GM19438 (cell line): ENCODE measurements at regions not wholly inside any gene's neighbourhood (a gene's known extent, or its start where the extent isn't known, plus 50 kb on each side); places are given as distances from the start of the nearest gene placed in this dataset.
"Not testable (repeated sequence)": the region's sequence is repeated elsewhere in the genome, so short reads cannot be mapped to it uniquely, and the experiment has no call there.

Experiments
- ATAC-seq: cut with Tn5 transposase; IDR thresholded peaks from one replicate; pipeline ENCODE4 v1.9.1; 2021; ENCODE audit warnings: low read depth; ENCODE audit not compliant: unreplicated experiment

DNA sequence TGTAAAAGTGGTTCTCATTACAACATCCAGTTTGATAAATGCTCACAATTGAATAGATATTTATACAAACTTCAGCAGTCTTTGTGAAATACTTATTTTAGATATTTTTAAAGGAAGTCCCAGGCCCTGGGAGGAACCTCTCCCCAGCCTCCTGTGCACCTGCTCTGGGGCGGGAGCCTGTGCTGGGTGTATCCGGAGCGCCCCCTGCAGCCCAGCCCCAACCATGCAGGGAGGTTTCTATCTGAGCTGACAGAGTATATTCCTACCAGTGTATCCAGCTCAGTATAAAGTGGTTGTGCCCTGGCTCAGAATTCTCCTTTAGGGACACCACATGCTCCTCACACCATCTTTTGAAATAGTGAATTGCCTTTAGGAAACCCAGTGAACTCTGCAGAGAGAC, 851.8 kb downstream of the TMEM121 start:
- no peak for ATAC-seq

DNA sequence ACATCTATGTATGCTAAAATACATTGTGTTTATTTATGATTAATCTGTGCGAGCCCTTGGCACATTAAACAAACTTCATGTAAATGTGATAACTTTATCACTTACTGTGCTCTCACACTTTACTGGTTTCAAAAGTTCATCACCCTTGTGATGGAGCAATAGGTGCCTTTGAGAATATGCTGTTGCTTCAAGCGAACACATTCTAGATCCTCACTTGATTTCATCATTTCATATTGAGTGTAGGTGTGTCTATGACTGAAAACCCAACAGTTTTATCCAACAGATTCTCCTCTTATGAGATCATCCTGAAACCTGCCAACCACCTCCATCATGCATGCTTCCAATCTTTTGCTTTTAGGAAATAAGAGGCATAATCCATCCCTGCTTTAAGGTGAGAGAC, 854.4 kb downstream of the TMEM121 start:
- no peak for ATAC-seq

DNA sequence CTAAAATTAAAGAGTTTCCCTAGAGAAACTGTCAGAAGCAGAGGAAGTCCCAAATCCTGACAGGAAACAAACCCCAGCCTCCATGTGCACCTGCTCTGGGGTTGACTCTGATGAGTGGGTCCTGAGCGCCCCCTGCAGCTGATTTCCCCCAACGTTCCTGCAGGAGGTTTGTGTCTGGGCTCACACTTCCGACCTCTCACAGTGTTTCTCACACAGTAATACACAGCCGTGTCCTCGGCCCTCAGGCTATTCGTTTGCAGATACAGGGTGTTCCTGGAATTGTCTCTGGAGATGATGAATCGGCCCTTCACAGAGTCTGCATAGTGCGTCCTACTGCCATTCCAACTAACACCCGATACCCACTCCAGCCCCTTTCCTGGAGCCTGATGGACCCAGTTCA, 862.8 kb downstream of the TMEM121 start:
- ATAC-seq: not testable (repeated sequence)

DNA sequence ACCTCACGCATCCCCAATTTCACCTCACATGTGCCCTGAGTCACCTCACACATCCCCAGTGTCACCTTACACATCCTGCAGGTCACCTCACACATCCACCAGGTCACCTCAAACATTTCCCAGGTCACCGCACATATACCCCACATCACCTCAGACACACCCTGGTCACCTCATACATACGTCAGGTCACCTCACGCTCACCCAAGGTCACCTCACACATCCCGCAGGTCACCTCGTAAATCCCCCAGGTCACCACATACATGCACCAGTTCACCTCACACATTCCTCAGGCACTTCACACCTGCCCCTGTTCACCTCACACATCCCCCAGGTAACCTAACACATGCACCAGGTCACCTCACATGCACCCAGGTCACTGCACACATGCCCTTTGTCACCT, 864.0 kb downstream of the TMEM121 start:
- no peak for ATAC-seq

DNA sequence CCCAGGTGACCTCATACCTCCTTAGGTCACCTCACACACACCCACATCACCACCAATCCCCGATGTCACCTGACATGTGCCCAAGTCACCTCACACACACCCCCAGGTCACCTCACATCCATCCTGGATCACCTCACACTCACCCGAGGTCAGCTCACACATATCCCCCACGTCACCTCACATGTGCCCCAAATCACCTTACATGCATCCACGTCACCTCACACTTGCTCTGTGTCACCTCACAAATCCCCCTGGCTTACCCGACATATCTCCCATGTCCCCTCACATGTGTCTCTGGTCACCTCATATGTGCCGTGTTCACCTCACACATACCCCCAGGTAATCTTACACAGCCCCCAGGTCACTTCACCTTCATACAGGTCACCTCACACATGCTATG, 864.6 kb downstream of the TMEM121 start:
- ATAC-seq: no peak

DNA sequence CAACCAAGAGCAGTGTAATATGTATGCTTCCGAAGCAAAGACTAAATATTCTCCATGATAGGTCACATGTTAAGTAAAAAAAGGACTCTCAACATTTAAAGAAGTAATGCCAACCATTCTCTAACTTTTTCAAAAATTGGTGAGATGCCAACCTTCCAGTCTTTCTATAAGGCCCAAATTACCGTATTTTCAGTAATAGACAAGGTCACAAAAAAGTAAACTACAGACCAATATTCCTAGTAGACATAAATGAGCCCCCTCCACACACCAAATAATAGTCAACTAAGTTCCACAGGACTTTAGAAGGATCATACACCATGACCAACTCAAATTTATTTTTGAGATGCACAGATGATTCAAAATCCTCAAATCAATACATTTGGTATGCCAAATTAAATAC, 867.4 kb downstream of the TMEM121 start:
- no peak for ATAC-seq

DNA sequence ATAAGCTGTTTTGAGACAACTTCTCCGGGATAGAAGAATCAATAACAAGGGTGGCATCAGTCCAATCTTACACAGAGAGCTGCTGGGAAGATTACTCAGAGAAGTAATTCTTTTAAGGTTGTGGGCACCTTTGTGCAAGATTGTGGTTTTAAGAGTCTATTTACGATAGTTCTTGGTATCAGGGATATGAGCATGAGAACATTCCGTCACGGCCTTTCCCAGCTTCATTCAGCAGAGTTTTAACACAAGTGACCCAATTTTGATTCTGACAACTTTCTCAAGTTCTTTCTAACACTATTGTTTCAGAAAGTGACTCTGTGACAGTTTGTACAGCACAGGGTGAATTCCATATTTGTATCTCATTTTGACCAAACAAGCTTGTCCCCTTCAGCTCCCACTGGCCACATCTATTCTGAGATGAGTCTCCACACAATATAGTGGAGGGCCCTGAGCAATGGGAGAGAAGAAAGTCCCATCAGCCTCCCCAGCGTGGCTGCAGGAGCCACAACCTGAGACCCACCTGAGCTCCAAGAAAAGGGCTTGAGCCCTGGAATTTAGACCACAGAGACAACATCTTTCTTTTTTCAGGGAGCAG, 869.2 kb downstream of the TMEM121 start:
- no peak for ATAC-seq

DNA sequence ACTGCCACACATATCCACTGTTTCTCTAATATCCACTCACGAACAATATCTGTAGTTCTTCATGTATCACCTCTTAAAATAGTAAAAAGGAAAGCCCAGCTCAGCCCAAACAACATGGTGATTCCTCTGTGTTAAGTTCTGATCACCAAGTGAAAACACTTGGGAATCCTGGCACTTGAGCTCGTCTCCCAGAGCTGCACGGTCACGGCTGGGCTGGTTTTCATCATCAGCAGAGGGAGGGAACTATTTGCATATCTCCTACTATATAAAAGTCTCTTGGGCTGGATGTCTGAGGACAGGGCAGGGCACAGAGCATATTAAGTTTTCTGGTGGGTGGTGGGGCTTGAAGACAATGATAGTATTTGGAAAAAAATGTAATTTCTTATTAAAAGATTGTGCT, 870.6 kb downstream of the TMEM121 start:
- no peak for ATAC-seq

DNA sequence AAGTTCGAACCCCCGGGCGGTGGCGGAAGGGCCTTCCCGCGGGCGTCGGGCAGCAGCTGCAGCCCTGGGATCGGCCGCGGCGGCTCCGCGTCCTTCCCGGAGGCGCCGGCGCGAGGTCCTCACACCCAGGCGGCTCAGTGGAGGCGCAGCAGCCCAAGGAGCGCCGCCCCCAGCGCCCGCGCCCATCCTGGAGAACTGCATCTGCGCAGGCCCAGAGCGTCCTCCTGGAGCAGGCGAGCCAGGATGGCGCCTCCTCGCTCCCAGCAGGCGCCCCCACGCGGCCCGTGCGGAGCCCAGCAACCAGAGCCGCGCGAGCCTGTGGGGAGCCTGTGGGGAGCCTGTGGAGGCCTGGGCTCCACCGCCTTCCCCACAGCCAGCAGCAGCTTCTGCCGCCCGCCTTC, 872.5 kb downstream of the TMEM121 start:
- not testable (repeated sequence) for ATAC-seq

DNA sequence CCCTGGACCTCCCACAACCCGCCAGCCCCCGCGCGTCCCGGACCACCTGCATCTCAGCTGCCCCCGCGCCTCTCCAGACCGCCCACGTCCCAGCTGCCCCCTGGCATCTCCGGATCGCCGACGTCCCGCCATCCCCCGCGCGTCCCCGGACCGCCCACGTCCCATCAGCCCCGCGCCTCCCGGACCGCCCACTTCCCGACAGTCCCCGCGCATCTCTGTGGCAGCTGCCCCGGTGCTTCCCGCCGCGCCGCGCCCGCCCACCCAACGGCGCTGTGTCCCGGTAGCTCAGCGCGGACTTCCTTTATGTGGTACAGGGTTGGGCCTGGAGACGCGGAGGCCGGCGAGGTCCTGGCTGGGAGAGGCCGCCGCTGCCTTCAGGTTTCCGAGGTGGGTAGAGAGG, 874.9 kb downstream of the TMEM121 start:
- not testable (repeated sequence) for ATAC-seq

DNA sequence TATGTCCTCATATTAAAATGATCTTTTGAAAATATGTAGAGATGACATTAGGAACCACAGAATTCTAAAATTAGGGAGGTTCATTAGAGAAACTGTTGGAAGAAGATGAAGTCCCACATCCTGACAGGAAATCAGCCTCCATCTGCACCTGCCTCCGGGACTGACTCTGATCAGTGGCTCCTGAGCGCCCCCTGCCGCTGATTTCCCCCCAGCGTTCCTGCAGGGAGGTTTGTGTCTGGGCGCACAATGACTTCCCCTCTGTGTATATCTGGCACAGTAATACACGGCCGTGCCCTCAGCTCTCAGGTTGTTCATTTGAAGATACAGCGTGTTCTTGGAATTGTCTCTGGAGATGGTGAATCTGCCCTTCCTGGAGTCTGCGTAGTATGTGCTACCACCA, 883.8 kb downstream of the TMEM121 start:
- not testable (repeated sequence) for ATAC-seq

DNA sequence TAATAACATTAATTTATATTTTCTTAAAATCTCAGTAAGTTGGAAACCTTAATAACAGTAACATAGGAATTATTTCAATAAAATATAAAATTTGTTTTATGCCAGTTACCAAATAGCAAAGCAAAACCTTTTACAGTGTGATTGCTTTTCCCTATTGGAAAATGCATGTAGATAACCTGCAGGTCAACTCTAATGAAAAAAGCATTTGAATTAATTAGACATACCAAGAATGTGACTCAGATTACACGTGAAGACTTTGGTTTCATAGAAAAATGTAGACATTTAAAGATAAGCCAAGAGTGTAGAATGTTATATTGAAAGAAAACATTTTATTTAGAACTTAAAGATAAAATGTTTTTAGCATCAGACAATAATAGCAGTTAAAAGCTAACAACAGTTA, 888.1 kb downstream of the TMEM121 start:
- no peak for ATAC-seq

DNA sequence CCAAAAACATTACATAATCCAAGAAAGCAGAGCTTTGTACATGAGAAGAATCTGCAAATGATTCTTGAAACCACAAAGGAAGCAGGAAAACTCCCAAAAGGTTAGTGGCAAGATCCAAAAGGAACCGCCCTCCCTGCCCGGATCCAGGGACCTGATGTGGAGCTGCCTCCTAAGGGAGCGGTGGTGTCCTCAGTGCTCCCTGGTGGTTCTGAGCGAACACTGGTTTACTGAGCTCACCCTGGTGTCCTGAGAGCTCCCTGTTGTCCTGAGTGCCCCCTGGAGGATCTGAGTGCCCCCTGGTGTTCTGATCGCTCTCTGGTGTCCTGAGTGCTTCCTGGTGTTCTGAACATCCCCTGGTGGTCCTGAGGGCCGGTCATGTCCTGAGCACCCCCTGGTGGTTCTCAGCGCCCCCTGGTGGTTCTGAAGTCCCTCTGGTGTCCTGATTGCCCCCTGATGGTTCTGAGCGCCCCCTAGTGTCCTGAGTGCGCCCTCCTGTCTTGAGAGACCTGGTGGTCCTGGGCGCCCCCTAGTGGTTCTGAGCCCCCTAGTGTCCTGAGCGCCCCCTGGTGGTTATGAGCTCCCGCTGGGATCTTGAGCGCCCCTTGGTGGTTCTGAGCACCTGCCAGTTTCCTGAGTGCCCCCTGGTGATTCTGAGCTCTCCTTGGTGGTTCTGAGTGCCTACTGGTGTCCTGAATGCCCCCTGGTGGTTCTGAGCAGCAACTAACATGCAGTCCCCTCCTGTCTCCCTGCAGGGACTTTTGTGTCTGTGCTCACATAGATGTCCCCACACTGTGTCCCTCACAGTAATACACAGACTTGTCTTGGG, 891.1 kb downstream of the TMEM121 start:
- ATAC-seq: peak; percentile 94

DNA sequence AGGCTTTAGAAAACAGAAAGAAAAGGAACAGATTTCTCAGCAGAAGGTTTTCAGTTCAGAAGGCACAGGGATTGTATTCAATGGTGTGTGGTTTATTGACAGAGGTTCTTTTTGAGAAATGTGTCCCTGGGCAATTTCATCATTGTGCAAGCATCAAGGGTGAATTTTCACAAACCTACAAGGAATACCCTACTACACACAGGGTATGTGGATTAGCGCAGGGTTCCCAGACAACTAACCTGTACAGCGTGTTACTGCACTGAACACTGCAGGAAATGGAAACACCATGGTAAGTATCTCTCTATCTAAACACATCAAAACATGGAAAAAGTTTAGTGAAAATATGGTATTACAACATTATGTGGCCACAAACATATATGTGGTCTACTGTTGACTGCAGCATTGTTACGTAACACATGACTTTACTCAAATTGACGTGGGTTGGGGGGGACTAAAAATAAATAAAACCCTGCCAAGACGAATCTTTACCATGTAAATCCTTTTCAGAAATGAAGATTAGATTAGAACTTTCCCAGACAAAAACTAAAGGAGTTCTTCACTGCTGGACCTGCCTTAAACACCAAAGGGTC, 893.1 kb downstream of the TMEM121 start:
- no peak for ATAC-seq

DNA sequence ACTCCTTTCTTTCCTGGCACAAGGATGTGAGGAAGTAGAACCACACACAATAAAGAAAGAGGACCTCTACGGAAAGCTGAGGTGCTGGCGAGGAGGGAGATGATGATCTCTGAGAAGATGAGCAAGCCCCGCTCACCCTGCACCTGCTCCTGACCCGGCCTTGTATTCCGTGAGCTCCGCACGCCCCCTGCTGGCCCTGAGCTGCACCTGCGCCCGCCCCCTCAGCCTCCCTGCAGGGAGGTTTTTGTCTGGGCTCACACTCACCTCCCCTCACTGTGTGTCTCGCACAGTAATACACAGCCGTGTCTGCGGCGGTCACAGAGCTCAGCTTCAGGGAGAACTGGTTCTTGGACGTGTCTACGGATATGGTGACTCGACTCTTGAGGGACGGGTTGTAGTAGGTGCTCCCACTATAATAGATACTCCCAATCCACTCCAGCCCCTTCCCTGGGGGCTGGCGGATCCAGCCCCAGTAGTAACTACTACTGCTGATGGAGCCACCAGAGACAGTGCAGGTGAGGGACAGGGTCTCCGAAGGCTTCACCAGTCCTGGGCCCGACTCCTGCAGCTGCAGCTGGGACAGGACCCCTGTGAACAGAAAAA, 895.1 kb downstream of the TMEM121 start:
- ATAC-seq: not testable (repeated sequence)

DNA sequence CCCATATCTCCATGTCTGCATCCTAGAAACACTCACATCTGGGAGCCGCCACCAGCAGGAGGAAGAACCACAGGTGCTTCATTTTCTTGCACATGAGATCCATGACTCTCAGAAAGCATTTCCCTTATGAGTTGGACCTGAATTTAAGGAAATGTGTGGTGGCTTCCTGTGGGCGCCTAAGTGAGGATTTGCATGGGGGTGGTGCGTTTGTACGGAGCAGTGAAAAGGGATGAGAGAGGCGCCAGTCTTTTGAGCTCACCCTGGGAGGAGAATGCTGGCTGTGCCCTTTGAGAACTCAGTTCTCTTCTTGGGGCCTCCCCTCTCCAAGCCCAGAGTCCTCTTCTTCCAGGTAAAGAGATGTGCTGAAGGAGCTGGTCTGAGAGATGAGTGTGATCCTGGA, 895.7 kb downstream of the TMEM121 start:
- ATAC-seq: no peak

DNA sequence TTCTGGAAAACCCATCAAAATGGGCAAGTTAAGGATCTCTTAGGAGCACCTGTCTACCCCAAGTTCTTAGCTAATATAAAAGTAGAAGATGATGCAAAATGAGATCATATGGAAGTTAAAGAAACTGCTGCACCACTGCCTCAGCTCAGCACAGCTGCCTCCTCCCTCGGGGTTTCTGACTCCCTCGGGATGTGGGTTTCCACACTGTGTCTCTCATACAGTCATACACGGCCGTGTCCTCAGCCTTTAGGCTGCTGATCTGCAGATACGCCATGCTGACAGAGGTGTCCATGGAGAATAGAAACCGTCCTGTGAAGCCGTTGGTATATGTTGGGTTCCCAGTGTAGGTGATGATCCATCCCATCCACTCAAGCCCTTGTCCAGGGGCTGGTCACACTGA, 898.8 kb downstream of the TMEM121 start:
- ATAC-seq: not testable (repeated sequence)

DNA sequence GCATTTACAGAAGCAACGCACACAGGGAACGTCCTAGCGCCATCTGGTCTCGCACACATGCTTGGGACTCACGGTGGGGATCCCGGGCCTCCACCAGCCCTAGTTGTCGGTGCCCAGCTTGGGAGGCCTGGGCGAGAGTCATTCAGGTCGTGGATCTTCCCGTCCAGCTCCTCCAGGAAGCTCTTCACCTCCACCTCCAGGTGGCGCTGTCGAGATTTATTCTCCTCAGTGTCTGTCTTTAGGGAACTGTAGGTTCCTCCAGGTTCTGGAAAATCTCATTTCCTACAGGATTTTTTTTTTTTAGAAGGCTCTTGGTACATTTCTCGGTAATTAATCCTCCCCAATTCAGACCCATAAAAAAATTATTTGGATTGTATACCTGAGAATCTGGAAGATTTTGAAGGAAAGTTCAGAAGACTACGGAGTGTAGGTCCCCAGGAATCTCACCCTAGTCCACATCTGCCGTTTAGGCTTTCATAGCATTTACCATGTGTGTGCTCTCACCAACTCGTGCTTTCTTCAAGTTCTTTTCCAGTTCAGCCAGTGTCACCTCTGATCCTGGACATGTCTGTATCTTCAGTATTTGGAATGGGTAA, 910.0 kb downstream of the TMEM121 start:
- ATAC-seq: no peak

DNA sequence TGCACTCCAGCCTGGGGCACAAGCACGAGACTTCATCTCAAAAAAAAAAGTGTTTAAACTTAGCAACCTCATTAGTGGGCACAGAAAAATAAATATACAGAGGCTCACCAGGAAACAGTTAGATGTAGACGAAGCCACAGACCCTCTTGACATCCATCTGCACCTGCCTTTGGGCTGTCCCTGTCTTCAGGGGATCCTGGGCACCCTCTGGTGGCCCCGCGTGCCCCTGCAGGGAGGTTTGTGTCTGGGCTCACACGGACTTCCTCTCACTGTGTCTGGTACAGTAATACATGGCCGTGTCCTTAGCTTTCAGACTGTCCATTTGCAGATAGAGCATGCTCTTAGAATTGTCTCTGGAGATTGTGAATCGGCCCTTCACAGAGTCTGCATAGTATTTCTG, 916.5 kb downstream of the TMEM121 start:
- no peak for ATAC-seq

DNA sequence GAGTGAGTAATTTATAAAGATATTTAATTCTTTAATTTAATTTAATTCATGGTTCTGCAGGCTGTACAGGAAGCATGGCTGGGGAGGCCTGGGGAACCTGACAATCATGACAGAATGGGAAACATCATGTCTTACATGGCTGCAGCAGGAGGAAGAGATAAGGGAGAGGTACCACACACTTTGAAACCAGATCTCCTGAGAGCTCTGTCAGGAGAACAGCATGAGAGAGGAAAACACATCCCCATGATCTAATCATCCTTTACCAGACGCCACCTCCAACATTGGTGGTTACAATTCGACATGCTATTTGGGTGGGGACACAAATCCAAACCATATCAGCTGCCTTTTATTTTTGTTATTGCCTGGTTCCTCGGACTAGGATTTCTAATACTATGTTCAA, 928.6 kb downstream of the TMEM121 start:
- no peak for ATAC-seq
